Fibroblast of lung (primary cell): ENCODE measurements at regions not wholly inside any gene's neighbourhood (a gene's known extent, or its start where the extent isn't known, plus 50 kb on each side); places are given as distances from the start of the nearest gene placed in this dataset.

ENCODE experiments used
- DNase-seq, 2 donors: peaks; one replicate each; pipeline versions ENCODE4 v3.0.0 to v3.0.0-alpha.2; 2010; ENCODE audit warnings: low read depth in 2 of 2
- H2AFZ ChIP-seq: 2 replicates; pipeline ENCODE4 v1.5.1; 2012; ENCODE audit warnings: low read length, control low read depth, inconsistent platforms
- H3K27ac ChIP-seq: 2 replicates; pipeline ENCODE4 v1.5.1; 2011; ENCODE audit warnings: low read length, control low read depth; ENCODE audit not compliant: insufficient read depth
- H3K27me3 ChIP-seq: 2 replicates; pipeline ENCODE4 v1.5.1; 2011; ENCODE audit warnings: mild to moderate bottlenecking, low read length; ENCODE audit not compliant: control insufficient read depth, insufficient read depth
- H3K36me3 ChIP-seq: 2 replicates; pipeline ENCODE4 v1.5.1; 2011; ENCODE audit warnings: low read length; ENCODE audit not compliant: control insufficient read depth, insufficient read depth
- H3K4me1 ChIP-seq: 2 replicates; pipeline ENCODE4 v1.5.1; 2011; ENCODE audit warnings: low read length; ENCODE audit not compliant: control insufficient read depth, insufficient read depth; ENCODE audit errors: extremely low read depth
- H3K4me2 ChIP-seq: 2 replicates; pipeline ENCODE4 v1.5.1; 2011; ENCODE audit warnings: low read length, control low read depth; ENCODE audit not compliant: insufficient read depth; ENCODE audit errors: extremely low read depth
- H3K4me3 ChIP-seq, 4 experiments: fragments of 200-600 bp in 1 of 4; sonication (generic) in 1 of 4; replicated peaks in 1 of 4; 2 replicates each; pipeline ENCODE4 v1.5.1; 2011 to 2016; ENCODE audit warnings: low read length in 4 of 4, low read depth in 3 of 4, mild to moderate bottlenecking in 3 of 4, control low read depth in 2 of 4, inconsistent platforms in 1 of 4, mixed read lengths in 1 of 4; ENCODE audit not compliant: insufficient read depth in 1 of 4; ENCODE audit errors: control extremely low read depth in 1 of 4
- H3K79me2 ChIP-seq: 2 replicates; pipeline ENCODE4 v1.5.1; 2012; ENCODE audit warnings: mild to moderate bottlenecking, low read length, inconsistent platforms; ENCODE audit not compliant: control insufficient read depth, insufficient read depth
- H3K9ac ChIP-seq: 2 replicates; pipeline ENCODE4 v1.5.1; 2011; ENCODE audit warnings: mild to moderate bottlenecking, low read length, control low read depth; ENCODE audit not compliant: insufficient read depth
- H3K9me3 ChIP-seq: 2 replicates; pipeline ENCODE4 v1.5.1; 2012; ENCODE audit warnings: low read depth, low read length; ENCODE audit not compliant: control insufficient read depth, insufficient read depth
- H4K20me1 ChIP-seq: 2 replicates; pipeline ENCODE4 v1.5.1; 2011; ENCODE audit warnings: low read length; ENCODE audit not compliant: control insufficient read depth, insufficient read depth; ENCODE audit errors: extremely low read depth
- EZH2 ChIP-seq: IDR thresholded peaks from 2 replicates; pipeline ENCODE4 v1.5.1; 2012; ENCODE audit warnings: low read length, control low read depth, mild to moderate bottlenecking; ENCODE audit errors: missing control alignments
- TF ChIP-seq, protein P1 (sequence below), 2 donors: IDR thresholded peaks in 1 of 2; conservative IDR thresholded peaks in 1 of 2; 1 replicate in 1 of 2; 2 replicates in 1 of 2; pipeline ENCODE4 v1.5.1; 2011 to 2012; ENCODE audit warnings: low read length in 2 of 2, control low read depth in 1 of 2, inconsistent platforms in 1 of 2, low read depth in 1 of 2, mild to moderate bottlenecking in 1 of 2

GRCh38 chrX:114097427-114097826 lies 486.5 kb upstream of the HTR2C start:
- Histone ChIP-seq H3K79me2 (no peaks in the 10 kb centered on the region), H3K9me3 (no peaks in the 10 kb centered on the region), H3K36me3 (no peaks in the 10 kb centered on the region), H3K4me2 (no peak overlapping the region), H3K27me3 (no peaks in the 10 kb centered on the region), H2AFZ (no peak overlapping the region), H3K27ac (no peak overlapping the region), H3K4me1 (no peaks in the 10 kb centered on the region), H4K20me1 (no peaks in the 10 kb centered on the region), H3K4me3 (no peak overlapping the region), H3K9ac (no peak overlapping the region)
- TF ChIP-seq, protein P1, sequence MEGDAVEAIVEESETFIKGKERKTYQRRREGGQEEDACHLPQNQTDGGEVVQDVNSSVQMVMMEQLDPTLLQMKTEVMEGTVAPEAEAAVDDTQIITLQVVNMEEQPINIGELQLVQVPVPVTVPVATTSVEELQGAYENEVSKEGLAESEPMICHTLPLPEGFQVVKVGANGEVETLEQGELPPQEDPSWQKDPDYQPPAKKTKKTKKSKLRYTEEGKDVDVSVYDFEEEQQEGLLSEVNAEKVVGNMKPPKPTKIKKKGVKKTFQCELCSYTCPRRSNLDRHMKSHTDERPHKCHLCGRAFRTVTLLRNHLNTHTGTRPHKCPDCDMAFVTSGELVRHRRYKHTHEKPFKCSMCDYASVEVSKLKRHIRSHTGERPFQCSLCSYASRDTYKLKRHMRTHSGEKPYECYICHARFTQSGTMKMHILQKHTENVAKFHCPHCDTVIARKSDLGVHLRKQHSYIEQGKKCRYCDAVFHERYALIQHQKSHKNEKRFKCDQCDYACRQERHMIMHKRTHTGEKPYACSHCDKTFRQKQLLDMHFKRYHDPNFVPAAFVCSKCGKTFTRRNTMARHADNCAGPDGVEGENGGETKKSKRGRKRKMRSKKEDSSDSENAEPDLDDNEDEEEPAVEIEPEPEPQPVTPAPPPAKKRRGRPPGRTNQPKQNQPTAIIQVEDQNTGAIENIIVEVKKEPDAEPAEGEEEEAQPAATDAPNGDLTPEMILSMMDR (conservative IDR thresholded peaks at IDR 0.05 in 1 of 2, IDR thresholded peaks at IDR 0.05 in 1 of 2; ENCODE audit: low read depth in 1 of 2, low read length in 2 of 2): no peak
- TF ChIP-seq EZH2: no peak
- DNase-seq: no peak

GRCh38 chrX:114095789-114096188 lies 488.1 kb upstream of the HTR2C start:
- Histone ChIP-seq H3K27ac (no peak overlapping the region), H4K20me1 (no peaks in the 10 kb centered on the region), H3K9ac (no peak overlapping the region), H3K4me2 (no peak overlapping the region), H3K27me3 (no peaks in the 10 kb centered on the region), H3K36me3 (no peaks in the 10 kb centered on the region), H3K9me3 (no peaks in the 10 kb centered on the region), H3K79me2 (no peaks in the 10 kb centered on the region), H3K4me1 (no peaks in the 10 kb centered on the region), H3K4me3 (no peak overlapping the region), H2AFZ (no peak overlapping the region)
- no peak for DNase-seq
- TF ChIP-seq, protein P1 (conservative IDR thresholded peaks at IDR 0.05 in 1 of 2, IDR thresholded peaks at IDR 0.05 in 1 of 2; ENCODE audit: low read depth in 1 of 2, low read length in 2 of 2): no peak
- no peak for TF ChIP-seq EZH2

DNA sequence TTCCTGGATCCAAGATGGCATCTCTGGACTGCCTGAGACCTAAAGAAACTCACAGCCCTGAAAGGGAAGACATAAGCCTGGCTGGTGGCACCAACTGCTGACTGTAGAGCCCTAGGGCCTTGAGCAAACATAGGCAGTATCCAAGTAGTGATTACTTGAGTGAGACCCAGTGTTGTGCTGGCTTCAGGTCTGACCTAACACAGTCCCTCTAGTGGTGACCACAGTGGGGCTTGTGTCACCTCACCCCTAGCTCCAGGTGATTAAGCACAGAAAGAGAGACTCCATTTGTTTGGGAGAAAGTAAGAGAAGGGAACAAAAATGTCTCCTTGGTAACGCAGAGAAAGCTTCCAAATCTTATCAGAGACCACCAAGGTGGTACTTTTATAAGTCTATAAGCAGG lies 496.3 kb upstream of the HTR2C start:
- H3K79me2 ChIP-seq: no peaks in the 10 kb centered on the region

More for the DNA sequence above, 496.3 kb upstream of the HTR2C start:
- H2AFZ ChIP-seq: no peak overlapping the region
- H3K9me3 ChIP-seq: no peaks in the 10 kb centered on the region
- H3K4me3 ChIP-seq: no peak overlapping the region
- no peak overlapping the region for H3K27ac ChIP-seq
- H3K4me1 ChIP-seq: no peaks in the 10 kb centered on the region
- DNase-seq: no peak
- H3K9ac ChIP-seq: no peak overlapping the region
- no peaks in the 10 kb centered on the region for H4K20me1 ChIP-seq
- H3K36me3 ChIP-seq: no peaks in the 10 kb centered on the region
- H3K27me3 ChIP-seq: no peaks in the 10 kb centered on the region
- no peak overlapping the region for H3K4me2 ChIP-seq
- TF ChIP-seq, protein P1 (conservative IDR thresholded peaks at IDR 0.05 in 1 of 2, IDR thresholded peaks at IDR 0.05 in 1 of 2; ENCODE audit: low read depth in 1 of 2, low read length in 2 of 2): no peak
- TF ChIP-seq EZH2: no peak
